LNCaP clone FGC (cell line): ENCODE measurements at regions not wholly inside any gene's neighbourhood (a gene's known extent, or its start where the extent isn't known, plus 50 kb on each side); places are given as distances from the start of the nearest gene placed in this dataset.

Experiments
- DNase-seq: peaks from one replicate; pipeline ENCODE4 v3.0.0-alpha.2; 2011; ENCODE audit warnings: low read depth
- H3K4me3 ChIP-seq: 2 replicates; pipeline ENCODE4 v1.5.1; 2011; ENCODE audit warnings: mild to moderate bottlenecking, low read depth, low read length, control low read depth
- CTCF ChIP-seq: IDR thresholded peaks from 2 replicates; pipeline ENCODE4 v1.5.1; 2012; ENCODE audit warnings: mild to moderate bottlenecking; ENCODE audit not compliant: control insufficient read depth, insufficient read depth; ENCODE audit errors: extremely low read depth

GRCh38 chr9:119758990-119759389 lies 389.8 kb upstream of the BRINP1 start:
- H3K4me3 ChIP-seq: no peak overlapping the region
- DNase-seq: no peak
- no peak for TF ChIP-seq CTCF

- H3K4me3 ChIP-seq: no peak overlapping the region
- DNase-seq: peak; percentile 42
- TF ChIP-seq CTCF: no peak
These were observed 389.0 kb upstream of the BRINP1 start for GRCh38 chr9:119758241-119758640.

GRCh38 chr9:119739476-119739875 lies 370.2 kb upstream of the BRINP1 start:
- H3K4me3 ChIP-seq: no peak overlapping the region
- DNase-seq: no peak
- no peak for TF ChIP-seq CTCF

- DNase-seq: no peak
- H3K4me3 ChIP-seq: no peak overlapping the region
- TF ChIP-seq CTCF: no peak
These were observed 367.5 kb upstream of the BRINP1 start for GRCh38 chr9:119736491-119737454.

- TF ChIP-seq CTCF: no peak
- no peak for DNase-seq
- no peak overlapping the region for H3K4me3 ChIP-seq
These were observed 358.8 kb upstream of the BRINP1 start for GRCh38 chr9:119727988-119728387.

GRCh38 chr9:119726035-119726434 lies 356.8 kb upstream of the BRINP1 start:
- no peak for TF ChIP-seq CTCF
- no peak for DNase-seq
- H3K4me3 ChIP-seq: no peak overlapping the region
